ENCODE measurements at regions not wholly inside any gene's neighbourhood (a gene's known extent, or its start where the extent isn't known, plus 50 kb on each side); places are given as distances from the start of the nearest gene placed in this dataset.

- Mint-ChIP-seq H3K9me3 (no peaks in the 10 kb centered on the region), H3K27me3 (peaks cover 21% of the 10 kb centered on the region), H3K36me3 (ENCODE audit: low read depth) (no peaks in the 10 kb centered on the region), H3K4me3 (no peak overlapping the region), H3K4me1 (no peaks in the 10 kb centered on the region), H3K27ac (no peak overlapping the region)
- ATAC-seq (replicated peaks): no peak
These were observed 172.3 kb upstream of the PPP2R2D start for GRCh38 chr10:131728286-131729228.

GRCh38 chr10:131729361-131729760 is 171.4 kb upstream of the PPP2R2D start:
- Mint-ChIP-seq H3K27ac (no peak overlapping the region), H3K4me3 (no peak overlapping the region), H3K4me1 (no peaks in the 10 kb centered on the region), H3K9me3 (no peaks in the 10 kb centered on the region), H3K27me3 (peaks cover 16% of the 10 kb centered on the region), H3K36me3 (ENCODE audit: low read depth) (no peaks in the 10 kb centered on the region)
- ATAC-seq (replicated peaks): no peak

DNA sequence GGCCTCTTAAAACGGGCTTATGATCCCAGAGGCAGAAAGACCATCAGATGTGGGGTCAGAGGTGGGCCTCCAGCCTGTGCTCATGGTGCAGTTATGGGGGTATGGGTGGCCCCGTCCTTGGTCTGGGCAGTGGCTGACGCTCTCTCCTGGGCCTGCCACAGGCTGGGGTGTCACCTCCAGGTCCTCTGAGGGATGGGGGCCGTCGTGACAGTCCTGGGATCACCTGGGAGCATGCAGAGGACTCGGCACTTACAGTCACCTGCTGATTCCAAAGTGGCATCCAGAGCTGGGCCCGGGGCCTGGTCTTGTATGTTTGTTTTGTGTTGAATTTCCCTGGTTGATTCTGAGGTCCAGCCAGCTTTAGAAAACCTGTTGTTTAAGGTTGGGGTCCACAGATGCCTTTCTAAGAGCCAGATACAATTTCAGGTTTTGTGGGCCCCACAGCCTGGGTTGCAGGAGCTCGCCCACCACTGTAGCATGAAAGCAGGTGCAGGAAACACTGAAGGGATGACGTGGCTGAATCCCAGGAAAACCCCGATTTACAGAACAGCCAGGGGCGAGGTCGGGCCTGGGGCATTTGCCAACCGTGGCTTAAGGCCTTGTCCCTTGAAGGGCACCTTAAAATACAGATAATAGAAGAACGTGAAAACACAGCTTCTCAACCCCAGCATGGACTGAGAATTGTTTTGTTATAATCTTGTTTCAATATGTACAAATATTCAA is 170.7 kb upstream of the PPP2R2D start:
- Mint-ChIP-seq H3K9me3 (no peaks in the 10 kb centered on the region), H3K36me3 (ENCODE audit: low read depth) (no peaks in the 10 kb centered on the region), H3K4me1 (no peaks in the 10 kb centered on the region), H3K4me3 (no peak overlapping the region), H3K27me3 (peaks cover 16% of the 10 kb centered on the region), H3K27ac (no peak overlapping the region)
- no peak for ATAC-seq (replicated peaks)

DNA sequence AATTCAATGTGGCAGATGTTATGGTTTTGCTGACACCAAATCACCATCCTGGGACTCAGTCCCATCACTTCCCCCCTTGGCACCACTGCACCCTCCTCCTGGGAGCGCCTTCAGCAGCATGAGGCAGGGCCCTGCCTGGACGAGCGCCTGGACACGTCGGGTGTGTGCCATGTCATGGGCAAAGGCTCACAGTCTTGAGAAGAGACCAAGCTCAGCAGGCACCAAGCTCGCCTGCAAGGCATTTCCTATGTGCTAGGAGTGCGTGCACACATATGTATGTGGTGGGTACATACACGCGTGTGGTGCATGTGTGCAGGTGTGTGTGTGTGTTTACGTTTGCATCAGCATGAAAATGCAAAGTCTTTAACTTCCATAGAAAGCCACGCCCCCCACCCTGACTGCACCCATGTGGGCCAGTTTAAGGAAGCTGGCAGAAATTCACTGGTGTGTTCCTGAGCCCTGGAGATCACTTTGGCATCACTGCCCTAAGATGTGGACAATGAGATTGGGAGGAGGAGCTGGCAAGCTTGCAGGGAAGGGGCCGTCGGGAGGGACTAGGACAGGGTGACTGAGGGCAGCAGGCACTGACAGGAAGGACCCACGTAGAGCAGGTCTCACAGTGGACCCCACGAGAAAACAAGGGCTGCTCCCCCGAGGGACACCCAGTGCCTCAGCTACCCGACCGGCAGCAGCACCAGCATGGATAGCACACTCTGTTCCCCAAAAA is 169.9 kb upstream of the PPP2R2D start:
- H3K4me1 Mint-ChIP-seq: no peaks in the 10 kb centered on the region
- ATAC-seq (replicated peaks): no peak
- H3K27me3 Mint-ChIP-seq: peaks cover 16% of the 10 kb centered on the region
- no peaks in the 10 kb centered on the region for H3K9me3 Mint-ChIP-seq
- H3K27ac Mint-ChIP-seq: no peak overlapping the region
- no peak overlapping the region for H3K4me3 Mint-ChIP-seq
- no peaks in the 10 kb centered on the region for H3K36me3 Mint-ChIP-seq (ENCODE audit: low read depth)

- ATAC-seq (replicated peaks): no peak
- Mint-ChIP-seq H3K27ac (no peak overlapping the region), H3K36me3 (ENCODE audit: low read depth) (no peaks in the 10 kb centered on the region), H3K9me3 (no peaks in the 10 kb centered on the region), H3K4me1 (no peaks in the 10 kb centered on the region), H3K4me3 (no peak overlapping the region), H3K27me3 (peaks cover 10% of the 10 kb centered on the region)
These were observed 168.8 kb upstream of the PPP2R2D start for GRCh38 chr10:131731780-131732630.

DNA sequence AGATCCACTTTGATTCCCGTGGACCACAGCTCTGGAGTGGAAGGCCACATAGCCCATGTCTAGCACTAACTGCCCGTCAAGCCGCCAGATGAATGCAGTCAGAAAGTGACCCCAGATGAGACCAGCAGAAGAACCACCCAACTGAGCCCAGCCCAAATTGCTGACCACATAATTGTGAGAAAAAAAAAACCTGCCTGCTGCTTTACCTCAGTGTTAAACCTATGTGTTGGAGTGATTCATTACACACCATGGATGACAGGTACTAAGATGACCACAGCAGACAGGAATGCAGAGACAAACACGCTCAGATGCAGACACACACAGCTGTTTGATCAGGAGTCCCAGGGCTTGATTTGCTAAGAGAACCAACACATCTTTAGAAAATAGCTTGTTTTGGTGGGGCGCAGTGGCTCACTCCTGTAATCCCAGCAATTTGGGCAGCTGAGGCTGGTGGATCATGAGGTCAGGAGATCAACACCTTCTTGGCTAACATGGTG is 168.1 kb upstream of the PPP2R2D start:
- no peak for ATAC-seq (replicated peaks)
- Mint-ChIP-seq H3K4me3 (no peak overlapping the region), H3K27ac (no peak overlapping the region), H3K4me1 (no peaks in the 10 kb centered on the region), H3K9me3 (no peaks in the 10 kb centered on the region), H3K36me3 (ENCODE audit: low read depth) (no peaks in the 10 kb centered on the region), H3K27me3 (peaks cover 4% of the 10 kb centered on the region)

DNA sequence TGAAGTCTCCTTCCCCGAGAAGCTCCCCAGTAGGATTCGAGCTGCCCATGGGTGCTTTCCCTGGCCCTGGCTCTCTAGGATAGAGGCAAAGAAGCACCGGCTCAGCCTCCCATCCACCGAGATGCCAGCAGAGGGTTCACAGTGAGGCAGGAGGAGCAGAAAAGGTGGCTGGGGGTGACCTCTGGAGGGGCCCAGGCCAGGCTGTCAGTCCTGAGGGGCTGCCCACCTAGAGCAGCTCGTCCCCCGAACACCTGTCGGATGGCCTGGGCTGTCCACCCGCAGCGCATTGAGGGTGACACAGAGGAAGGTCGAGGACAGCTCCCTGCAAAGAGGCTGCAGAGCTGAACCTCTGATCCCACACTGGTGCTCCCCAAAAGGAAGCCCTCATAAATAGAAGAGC is 167.2 kb upstream of the PPP2R2D start:
- Mint-ChIP-seq H3K4me3 (no peak overlapping the region), H3K27me3 (no peaks in the 10 kb centered on the region), H3K36me3 (ENCODE audit: low read depth) (no peaks in the 10 kb centered on the region), H3K4me1 (no peaks in the 10 kb centered on the region), H3K9me3 (no peaks in the 10 kb centered on the region), H3K27ac (no peak overlapping the region)
- ATAC-seq (replicated peaks): no peak

GRCh38 chr10:131735577-131735976 is 165.2 kb upstream of the PPP2R2D start:
- peaks cover 11% of the 10 kb centered on the region for H3K27me3 Mint-ChIP-seq
- no peak overlapping the region for H3K4me3 Mint-ChIP-seq
- ATAC-seq (replicated peaks): no peak
- H3K36me3 Mint-ChIP-seq (ENCODE audit: low read depth): no peaks in the 10 kb centered on the region
- H3K9me3 Mint-ChIP-seq: no peaks in the 10 kb centered on the region
- H3K27ac Mint-ChIP-seq: no peak overlapping the region
- no peaks in the 10 kb centered on the region for H3K4me1 Mint-ChIP-seq

DNA sequence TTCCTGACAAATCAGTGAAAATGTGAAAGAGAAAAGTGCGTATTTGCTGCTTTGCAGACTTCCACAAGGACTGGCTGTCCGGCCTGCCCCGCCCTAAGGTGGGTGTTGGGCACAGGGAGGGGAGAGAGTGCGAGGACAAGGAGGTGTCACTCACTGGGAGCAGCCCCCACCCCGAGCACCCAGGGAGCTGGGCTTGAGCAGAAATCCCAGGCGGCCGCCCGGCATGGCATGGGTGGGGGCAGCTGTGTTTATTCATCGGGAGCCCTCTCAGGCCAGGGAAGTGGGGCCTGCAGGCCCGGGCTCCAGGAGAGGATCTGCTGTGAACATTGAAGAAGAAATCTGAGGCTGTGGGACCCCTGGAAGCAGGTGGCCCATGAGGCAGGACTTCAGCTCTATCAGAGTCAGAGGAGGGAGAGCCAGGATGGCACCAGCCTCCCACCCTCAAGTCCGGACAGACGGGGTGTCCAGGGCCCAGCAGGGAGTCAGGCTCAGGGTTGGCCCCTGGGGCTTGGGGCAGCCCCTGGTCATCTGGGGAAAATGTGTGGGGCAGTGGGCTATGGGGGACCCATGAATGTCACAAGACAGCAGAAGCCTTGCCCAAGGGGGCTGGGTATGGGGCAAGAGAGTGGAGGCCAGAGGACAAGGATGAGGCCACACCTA is 164.4 kb upstream of the PPP2R2D start:
- H3K9me3 Mint-ChIP-seq: no peaks in the 10 kb centered on the region
- H3K4me3 Mint-ChIP-seq: no peak overlapping the region
- H3K27me3 Mint-ChIP-seq: peaks cover 12% of the 10 kb centered on the region
- no peaks in the 10 kb centered on the region for H3K4me1 Mint-ChIP-seq
- no peak overlapping the region for H3K27ac Mint-ChIP-seq
- ATAC-seq (replicated peaks): no peak
- H3K36me3 Mint-ChIP-seq (ENCODE audit: low read depth): no peaks in the 10 kb centered on the region

- Mint-ChIP-seq H3K36me3 (ENCODE audit: low read depth) (no peaks in the 10 kb centered on the region), H3K4me1 (no peaks in the 10 kb centered on the region), H3K27ac (no peak overlapping the region), H3K9me3 (no peaks in the 10 kb centered on the region), H3K4me3 (no peak overlapping the region), H3K27me3 (peaks cover 15% of the 10 kb centered on the region)
- no peak for ATAC-seq (replicated peaks)
These were observed 163.0 kb upstream of the PPP2R2D start for GRCh38 chr10:131737543-131738395.

DNA sequence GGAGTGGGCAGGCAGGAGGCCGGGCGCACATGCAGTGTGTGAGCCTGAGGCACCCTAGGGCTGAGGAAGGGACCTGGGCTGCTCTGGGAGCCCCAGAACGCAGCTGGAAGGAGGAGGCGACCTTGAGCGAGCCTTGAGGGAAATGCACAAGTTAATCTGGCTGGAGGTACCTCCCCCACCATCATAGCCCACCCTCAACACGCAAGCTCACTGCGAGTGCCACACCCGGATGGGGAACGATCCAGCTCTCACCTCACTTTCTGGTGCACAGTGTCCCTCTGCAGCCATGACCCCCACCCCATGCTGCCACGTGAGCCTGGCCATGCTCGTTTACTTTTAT is 162.4 kb upstream of the PPP2R2D start:
- no peak overlapping the region for H3K4me3 Mint-ChIP-seq
- no peaks in the 10 kb centered on the region for H3K9me3 Mint-ChIP-seq
- H3K27ac Mint-ChIP-seq: no peak overlapping the region
- peaks cover 15% of the 10 kb centered on the region for H3K27me3 Mint-ChIP-seq
- no peaks in the 10 kb centered on the region for H3K36me3 Mint-ChIP-seq (ENCODE audit: low read depth)
- ATAC-seq (replicated peaks): no peak
- no peaks in the 10 kb centered on the region for H3K4me1 Mint-ChIP-seq

DNA sequence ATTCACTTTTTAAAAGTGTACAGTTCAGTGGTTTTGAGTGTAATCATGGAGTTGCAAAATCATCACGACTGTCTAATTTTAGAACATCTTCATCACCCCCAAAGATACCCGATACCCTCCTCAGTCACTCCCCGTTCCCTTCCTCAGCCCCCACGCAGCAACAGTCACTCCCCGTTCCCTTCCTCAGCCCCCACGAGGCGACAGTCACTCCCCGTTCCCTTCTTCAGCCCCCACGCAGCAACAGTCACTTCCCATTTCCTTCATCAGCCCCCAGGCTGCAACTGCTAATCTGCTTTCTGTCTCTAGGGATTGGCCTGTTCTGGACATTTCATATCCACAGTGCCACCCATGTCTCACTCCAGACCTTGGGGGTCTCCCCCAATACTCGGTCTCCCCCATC is 161.6 kb upstream of the PPP2R2D start:
- H3K27me3 Mint-ChIP-seq: peaks cover 20% of the 10 kb centered on the region
- peaks cover 4% of the 10 kb centered on the region for H3K4me1 Mint-ChIP-seq
- H3K36me3 Mint-ChIP-seq (ENCODE audit: low read depth): no peaks in the 10 kb centered on the region
- ATAC-seq (replicated peaks): no peak
- H3K27ac Mint-ChIP-seq: no peak overlapping the region
- H3K9me3 Mint-ChIP-seq: no peaks in the 10 kb centered on the region
- no peak overlapping the region for H3K4me3 Mint-ChIP-seq

DNA sequence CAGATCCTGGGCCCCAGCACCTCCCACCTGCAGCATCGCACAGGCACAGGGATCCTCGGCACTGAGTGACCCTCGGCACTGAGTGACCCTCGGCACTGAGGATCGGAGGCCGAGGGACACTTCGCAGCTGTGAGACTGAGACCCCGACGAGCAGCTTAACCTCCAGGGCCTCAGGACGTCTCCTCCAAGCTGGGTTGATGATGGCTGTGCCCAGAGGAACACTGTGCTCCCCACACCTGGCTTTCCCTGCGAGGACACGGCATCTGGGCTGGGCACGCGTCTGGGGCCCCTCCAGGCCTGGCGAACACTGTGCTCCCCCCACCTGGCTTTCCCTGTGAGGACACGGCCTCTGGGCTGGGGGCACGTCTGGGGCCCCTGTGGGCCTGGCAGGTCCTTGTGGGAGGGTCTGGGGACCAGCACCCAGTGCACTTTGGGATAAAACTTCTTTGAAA is 158.3 kb upstream of the PPP2R2D start:
- H3K4me1 Mint-ChIP-seq: peaks cover 6% of the 10 kb centered on the region
- H3K27me3 Mint-ChIP-seq: peaks cover 38% of the 10 kb centered on the region
- ATAC-seq (replicated peaks): no peak
- H3K9me3 Mint-ChIP-seq: no peaks in the 10 kb centered on the region
- no peak overlapping the region for H3K27ac Mint-ChIP-seq
- H3K4me3 Mint-ChIP-seq: no peak overlapping the region
- no peaks in the 10 kb centered on the region for H3K36me3 Mint-ChIP-seq (ENCODE audit: low read depth)

Data from activated T-helper 17 cell treated with anti-CD3 and anti-CD28 coated beads, Interleukin-2, amount 50 U/mL, for 72 hours (primary cell).